Dendritic cell treated with granulocyte-macrophage colony-stimulating factor and Interleukin-4, amounts not matched to agents 40 ng/mL and 50 ng/mL, for 4 days (primary cell): ENCODE measurements at regions not wholly inside any gene's neighbourhood (a gene's known extent, or its start where the extent isn't known, plus 50 kb on each side); places are given as distances from the start of the nearest gene placed in this dataset.

Experiments
- H3K27ac Mint-ChIP-seq: one replicate; pipeline ENCODE4 v1.8.0; 2022; ENCODE audit warnings: mild to moderate bottlenecking, mixed read lengths
- H3K27me3 Mint-ChIP-seq: one replicate; pipeline ENCODE4 v1.8.0; 2022; ENCODE audit warnings: mild to moderate bottlenecking, mixed read lengths
- H3K36me3 Mint-ChIP-seq: one replicate; pipeline ENCODE4 v1.8.0; 2022; ENCODE audit warnings: low read depth, mixed read lengths
- H3K4me1 Mint-ChIP-seq: one replicate; pipeline ENCODE4 v1.8.0; 2022; ENCODE audit warnings: low read depth, mixed read lengths
- H3K4me3 Mint-ChIP-seq: one replicate; pipeline ENCODE4 v1.8.0; 2022; ENCODE audit warnings: mild to moderate bottlenecking, moderate library complexity, mixed read lengths
- H3K9me3 Mint-ChIP-seq: one replicate; pipeline ENCODE4 v1.8.0; 2022; ENCODE audit warnings: mixed read lengths
- intact Hi-C: fragments of 100-400 bp; cut with micrococcal nuclease; formaldehyde crosslinking; loops from one replicate; pipeline ENCODE4 v1.15.0; 2022

DNA sequence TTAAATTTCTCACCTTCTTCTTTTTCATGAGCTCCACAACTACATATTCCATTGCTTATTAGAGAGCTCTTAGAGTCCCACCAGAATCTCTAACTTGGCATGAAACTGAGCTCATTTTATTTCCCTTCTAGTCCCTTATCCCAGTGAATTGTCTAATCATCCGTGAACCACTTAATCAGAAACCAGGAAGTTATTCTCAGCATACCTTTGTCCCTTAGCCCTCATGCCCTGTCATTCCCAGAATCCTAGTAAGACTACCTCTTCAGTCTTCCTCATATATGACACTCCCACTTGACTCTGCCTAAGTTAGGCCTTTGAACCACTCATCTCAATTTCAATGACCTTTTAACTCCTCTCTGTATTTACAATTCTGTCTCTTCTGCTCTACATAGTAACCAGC, 93.0 kb upstream of the PAPPA start:
- no peaks in the 10 kb centered on the region for H3K27me3 Mint-ChIP-seq
- no peaks in the 10 kb centered on the region for H3K4me1 Mint-ChIP-seq
- intact Hi-C loops, result no loop called here
- peaks cover 26% of the 10 kb centered on the region for H3K9me3 Mint-ChIP-seq
- no peak overlapping the region for H3K4me3 Mint-ChIP-seq
- H3K36me3 Mint-ChIP-seq, result no peaks in the 10 kb centered on the region
- no peak overlapping the region for H3K27ac Mint-ChIP-seq

DNA sequence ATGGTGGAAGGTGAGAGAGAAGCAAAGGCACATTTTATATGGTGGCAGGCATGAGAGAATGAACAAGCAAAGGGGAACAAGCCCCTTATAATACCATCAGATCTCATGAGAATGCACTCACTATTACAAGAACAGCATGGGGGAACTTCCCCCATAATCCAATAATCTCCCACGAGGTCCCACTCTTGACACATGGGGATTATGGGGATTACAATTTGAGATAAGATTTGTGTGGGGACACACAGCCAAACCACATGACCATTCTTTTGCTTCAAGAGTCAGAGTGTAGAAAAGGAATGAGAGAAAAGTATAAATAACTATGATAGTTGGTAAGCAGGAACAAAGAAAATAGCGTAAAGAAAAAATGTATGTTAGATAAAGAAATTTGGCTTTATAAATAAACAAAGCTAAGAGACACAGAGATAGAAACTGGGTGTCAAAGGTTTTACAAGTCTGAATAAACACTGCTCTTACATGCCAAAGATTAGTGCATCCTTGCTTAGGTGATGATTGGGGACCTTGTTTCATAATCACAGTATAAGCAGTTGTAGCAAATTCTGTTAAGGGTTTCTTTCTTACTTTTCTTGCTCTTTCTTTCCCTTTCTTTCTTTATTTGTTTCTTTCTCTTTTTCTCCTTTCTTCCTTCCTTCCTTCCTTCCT, 91.9 kb upstream of the PAPPA start:
- H3K27ac Mint-ChIP-seq, result no peak overlapping the region
- no peak overlapping the region for H3K4me3 Mint-ChIP-seq
- no peaks in the 10 kb centered on the region for H3K4me1 Mint-ChIP-seq
- no peaks in the 10 kb centered on the region for H3K36me3 Mint-ChIP-seq
- intact Hi-C loops, result no loop called here
- peaks cover 26% of the 10 kb centered on the region for H3K9me3 Mint-ChIP-seq
- H3K27me3 Mint-ChIP-seq, result no peaks in the 10 kb centered on the region

DNA sequence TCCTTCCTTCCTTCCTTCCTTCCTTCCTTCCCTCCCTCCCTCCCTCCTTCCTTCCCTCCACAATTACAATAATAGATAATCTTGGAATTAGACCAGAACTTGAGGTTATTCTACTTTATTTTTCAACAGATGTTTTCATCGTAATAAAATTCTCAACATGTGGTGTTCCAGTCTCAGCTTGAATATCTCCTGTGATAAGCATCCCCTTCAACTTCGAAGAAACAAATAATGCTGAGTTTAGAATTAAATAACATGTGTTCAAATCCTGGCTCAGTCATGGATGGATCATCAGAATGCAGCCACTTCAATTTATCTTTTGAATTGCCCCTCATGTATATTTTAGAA, 91.4 kb upstream of the PAPPA start:
- Mint-ChIP-seq H3K9me3 (peaks cover 26% of the 10 kb centered on the region), H3K27me3 (no peaks in the 10 kb centered on the region), H3K4me1 (no peaks in the 10 kb centered on the region), H3K36me3 (no peaks in the 10 kb centered on the region), H3K27ac (no peak overlapping the region), H3K4me3 (no peak overlapping the region)
- intact Hi-C loops, result no loop called here

DNA sequence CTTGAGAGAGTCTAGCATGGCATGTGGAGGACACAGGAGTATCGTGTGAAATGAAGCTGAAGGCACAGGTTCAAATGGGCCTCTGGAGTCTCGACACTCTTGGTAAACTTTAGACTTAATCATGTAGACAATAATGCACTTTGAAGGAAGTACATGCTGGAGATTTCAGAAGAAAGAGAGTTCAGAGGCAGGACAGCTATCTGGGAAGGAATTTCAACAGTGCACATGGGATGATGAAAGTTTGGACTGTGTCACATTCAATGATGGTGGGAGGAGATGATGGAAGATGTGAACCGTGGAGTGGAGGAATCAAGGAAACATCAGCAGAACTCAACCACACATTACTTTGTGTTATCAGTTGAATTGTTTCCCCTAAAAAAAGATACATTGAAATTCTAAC, 88.6 kb upstream of the PAPPA start:
- no peaks in the 10 kb centered on the region for H3K36me3 Mint-ChIP-seq
- intact Hi-C loops, result no loop called here
- H3K4me3 Mint-ChIP-seq, result no peak overlapping the region
- peaks cover 17% of the 10 kb centered on the region for H3K9me3 Mint-ChIP-seq
- no peak overlapping the region for H3K27ac Mint-ChIP-seq
- no peaks in the 10 kb centered on the region for H3K4me1 Mint-ChIP-seq
- H3K27me3 Mint-ChIP-seq, result no peaks in the 10 kb centered on the region

DNA sequence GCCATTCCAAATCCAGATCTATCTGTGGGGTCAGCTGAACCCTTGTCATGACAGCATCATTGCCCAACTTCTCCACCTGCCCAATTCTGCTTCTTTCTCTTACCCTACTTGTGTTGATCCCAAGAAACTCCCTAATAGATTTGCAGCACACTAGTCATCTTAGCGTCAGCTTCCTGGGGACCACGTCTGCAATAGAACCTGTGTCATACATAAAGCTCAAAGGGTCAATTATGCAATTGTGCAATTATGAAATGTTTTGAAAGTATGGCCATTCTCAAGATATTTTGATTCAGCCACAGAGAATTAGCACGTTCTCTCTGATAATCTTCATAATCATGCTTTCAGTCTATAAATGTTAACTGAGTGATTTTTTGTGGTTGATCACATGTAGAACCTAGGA, 87.4 kb upstream of the PAPPA start:
- Mint-ChIP-seq H3K27me3 (no peaks in the 10 kb centered on the region), H3K36me3 (no peaks in the 10 kb centered on the region), H3K9me3 (peaks cover 8% of the 10 kb centered on the region), H3K4me1 (no peaks in the 10 kb centered on the region), H3K4me3 (no peak overlapping the region), H3K27ac (no peak overlapping the region)
- intact Hi-C loops, result no loop called here

DNA sequence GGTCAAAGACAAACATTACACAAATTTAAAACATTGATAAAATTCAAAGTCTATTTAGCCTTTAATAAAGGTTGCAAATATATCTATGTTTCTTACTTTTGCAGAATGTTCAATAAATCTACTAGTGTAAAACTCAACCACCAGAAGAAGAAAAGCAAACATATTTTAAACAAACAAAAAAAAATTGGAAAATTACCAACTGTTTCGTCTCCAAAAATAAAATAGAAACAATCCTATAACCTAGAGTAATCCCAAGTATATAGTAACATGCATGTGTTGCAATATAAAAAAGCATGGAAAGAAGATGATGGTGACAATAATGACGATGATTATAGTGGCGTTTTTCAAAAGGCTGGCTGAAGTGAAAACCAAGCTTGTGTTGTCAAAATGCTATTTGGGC, 86.0 kb upstream of the PAPPA start:
- Mint-ChIP-seq H3K27ac (no peak overlapping the region), H3K36me3 (no peaks in the 10 kb centered on the region), H3K27me3 (no peaks in the 10 kb centered on the region), H3K4me3 (no peak overlapping the region), H3K4me1 (no peaks in the 10 kb centered on the region), H3K9me3 (no peaks in the 10 kb centered on the region)
- intact Hi-C loops, result no loop called here

DNA sequence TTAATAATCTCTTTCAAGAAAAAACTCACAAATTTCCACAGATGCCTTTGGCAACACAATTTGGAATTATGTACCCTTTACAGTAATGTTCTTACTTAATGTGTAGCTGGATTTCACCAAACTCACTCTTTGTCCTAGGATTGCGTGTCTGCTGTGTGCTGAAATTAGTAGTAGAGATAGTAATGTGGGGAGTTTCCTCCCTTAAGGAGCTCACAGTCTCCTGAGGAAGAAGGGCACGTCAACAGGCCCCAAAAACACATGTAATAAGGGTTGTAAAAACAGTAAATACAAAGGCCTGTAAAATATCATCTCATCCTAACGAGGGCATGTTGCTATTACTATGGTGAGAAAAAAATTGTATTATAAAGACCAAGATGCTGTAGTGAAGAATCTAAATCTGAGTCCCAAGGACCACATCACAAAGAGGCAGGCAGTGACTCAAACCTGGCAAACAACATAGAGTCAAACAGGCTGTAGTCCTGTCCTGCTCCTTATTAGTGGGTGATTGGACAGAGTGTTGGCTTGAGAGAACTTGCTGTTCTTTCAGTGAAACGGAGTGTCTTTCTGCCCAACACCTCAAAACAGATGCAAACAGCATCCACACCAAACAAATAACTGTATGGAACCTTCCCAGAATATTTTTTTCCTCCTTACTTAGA, 83.2 kb upstream of the PAPPA start:
- Mint-ChIP-seq H3K36me3 (no peaks in the 10 kb centered on the region), H3K27me3 (no peaks in the 10 kb centered on the region), H3K9me3 (no peaks in the 10 kb centered on the region), H3K27ac (no peak overlapping the region), H3K4me3 (no peak overlapping the region), H3K4me1 (no peaks in the 10 kb centered on the region)
- intact Hi-C loops, result no loop called here

DNA sequence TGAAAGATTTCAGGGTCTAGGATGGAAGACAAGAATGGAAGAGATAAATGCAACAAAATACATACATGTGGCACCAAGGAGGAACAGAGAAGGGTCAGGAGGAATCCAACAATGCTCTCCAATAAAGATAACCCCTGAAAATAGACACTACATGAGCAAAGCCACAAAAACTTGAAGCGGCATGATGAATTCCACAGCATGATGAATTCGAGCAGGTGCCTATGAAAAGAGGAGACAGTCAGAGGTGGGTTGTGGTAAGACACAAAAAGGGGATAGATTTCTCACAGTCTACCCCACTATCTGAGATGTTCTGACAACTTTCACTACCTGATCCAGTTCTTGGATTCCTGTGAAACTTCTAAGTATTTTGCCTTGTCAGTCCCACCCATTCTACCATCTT, 81.5 kb upstream of the PAPPA start:
- no peaks in the 10 kb centered on the region for H3K36me3 Mint-ChIP-seq
- intact Hi-C loops, result no loop called here
- H3K27me3 Mint-ChIP-seq, result no peaks in the 10 kb centered on the region
- no peak overlapping the region for H3K4me3 Mint-ChIP-seq
- H3K4me1 Mint-ChIP-seq, result no peaks in the 10 kb centered on the region
- no peaks in the 10 kb centered on the region for H3K9me3 Mint-ChIP-seq
- no peak overlapping the region for H3K27ac Mint-ChIP-seq

DNA sequence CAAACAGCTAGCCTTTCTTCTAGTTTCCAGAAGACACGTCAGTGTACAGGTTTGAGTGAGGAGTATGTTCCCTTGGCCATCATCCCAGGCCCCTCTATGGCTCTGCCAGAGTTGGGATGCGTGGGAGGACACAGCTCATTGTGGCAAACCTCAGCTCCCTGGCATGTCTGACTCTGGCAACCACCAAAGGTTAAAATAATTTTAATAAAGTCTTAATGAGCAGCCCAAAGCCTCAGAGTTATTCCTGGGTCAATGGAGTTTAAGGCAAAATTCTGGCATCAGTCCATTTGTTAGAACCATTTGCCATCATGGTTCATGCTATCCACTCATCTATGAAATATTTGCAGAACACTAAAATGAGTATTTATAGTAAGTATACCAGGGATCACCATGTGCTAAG, 79.8 kb upstream of the PAPPA start:
- no peak overlapping the region for H3K27ac Mint-ChIP-seq
- H3K27me3 Mint-ChIP-seq, result no peaks in the 10 kb centered on the region
- H3K36me3 Mint-ChIP-seq, result no peaks in the 10 kb centered on the region
- H3K9me3 Mint-ChIP-seq, result no peaks in the 10 kb centered on the region
- intact Hi-C loops, result no loop called here
- no peak overlapping the region for H3K4me3 Mint-ChIP-seq
- H3K4me1 Mint-ChIP-seq, result no peaks in the 10 kb centered on the region

DNA sequence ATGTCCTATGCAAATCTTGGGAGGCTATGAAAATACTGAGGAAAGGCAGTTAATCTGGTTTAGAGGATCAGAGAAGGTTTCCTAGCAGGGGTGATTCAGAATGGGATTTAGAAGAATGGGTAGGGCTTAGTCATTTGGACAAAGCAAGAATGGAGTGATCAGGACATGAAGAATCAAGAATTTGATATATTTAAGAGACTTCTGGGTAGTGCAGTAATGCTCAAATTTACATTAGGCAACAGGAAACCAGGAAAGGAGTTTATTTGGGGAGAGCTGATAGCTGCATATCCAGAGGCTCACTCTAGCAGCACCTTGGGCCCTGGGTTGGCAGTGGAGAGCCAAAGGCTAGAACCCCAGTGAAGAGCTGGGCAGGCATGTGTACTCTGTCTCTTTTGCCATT, 78.9 kb upstream of the PAPPA start:
- H3K36me3 Mint-ChIP-seq, result no peaks in the 10 kb centered on the region
- intact Hi-C loops, result no loop called here
- H3K4me1 Mint-ChIP-seq, result no peaks in the 10 kb centered on the region
- no peaks in the 10 kb centered on the region for H3K9me3 Mint-ChIP-seq
- H3K4me3 Mint-ChIP-seq, result no peak overlapping the region
- no peak overlapping the region for H3K27ac Mint-ChIP-seq
- no peaks in the 10 kb centered on the region for H3K27me3 Mint-ChIP-seq

DNA sequence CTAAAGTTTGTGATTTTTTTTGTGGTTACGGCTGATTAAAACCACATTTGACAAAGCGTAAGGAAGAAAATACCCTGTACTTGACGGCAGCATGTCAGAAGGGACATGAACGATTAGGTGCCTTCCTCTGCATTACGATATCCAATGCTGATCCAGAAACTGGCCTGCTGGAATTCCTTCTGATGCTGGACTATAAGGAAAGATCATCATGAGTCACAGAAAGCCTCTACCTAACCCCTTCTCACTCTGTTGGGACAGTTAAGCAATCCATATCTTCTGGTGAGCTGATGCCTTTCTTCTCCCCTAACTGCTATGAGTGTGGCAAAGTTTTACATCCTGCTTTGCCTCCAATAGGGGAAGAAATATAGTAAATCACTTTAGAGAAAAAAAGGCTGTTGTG, 78.4 kb upstream of the PAPPA start:
- no peaks in the 10 kb centered on the region for H3K9me3 Mint-ChIP-seq
- no peaks in the 10 kb centered on the region for H3K27me3 Mint-ChIP-seq
- intact Hi-C loops, result no loop called here
- no peak overlapping the region for H3K27ac Mint-ChIP-seq
- no peak overlapping the region for H3K4me3 Mint-ChIP-seq
- H3K36me3 Mint-ChIP-seq, result no peaks in the 10 kb centered on the region
- no peaks in the 10 kb centered on the region for H3K4me1 Mint-ChIP-seq

DNA sequence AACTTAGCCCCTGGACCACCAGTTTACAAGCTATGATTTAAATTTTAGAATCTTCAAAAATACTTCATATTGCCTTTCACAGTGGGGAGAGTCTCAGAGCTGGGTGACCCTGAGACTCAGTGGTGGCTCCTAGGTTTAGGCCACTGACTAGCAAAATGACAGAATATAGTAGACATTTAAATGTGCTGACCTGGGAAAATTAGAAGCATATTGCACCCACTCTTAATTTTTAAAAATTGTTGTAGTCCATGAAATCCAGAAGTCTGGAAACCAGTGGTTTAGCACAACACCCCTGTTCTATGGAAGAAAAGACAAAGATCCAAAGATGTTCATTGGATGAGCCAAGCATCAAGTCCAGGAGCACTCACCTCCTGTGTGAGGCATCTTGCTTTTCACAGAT, 75.0 kb upstream of the PAPPA start:
- H3K9me3 Mint-ChIP-seq, result no peaks in the 10 kb centered on the region
- no peaks in the 10 kb centered on the region for H3K27me3 Mint-ChIP-seq
- H3K4me1 Mint-ChIP-seq, result no peaks in the 10 kb centered on the region
- no peak overlapping the region for H3K4me3 Mint-ChIP-seq
- no peaks in the 10 kb centered on the region for H3K36me3 Mint-ChIP-seq
- intact Hi-C loops, result no loop called here
- no peak overlapping the region for H3K27ac Mint-ChIP-seq

DNA sequence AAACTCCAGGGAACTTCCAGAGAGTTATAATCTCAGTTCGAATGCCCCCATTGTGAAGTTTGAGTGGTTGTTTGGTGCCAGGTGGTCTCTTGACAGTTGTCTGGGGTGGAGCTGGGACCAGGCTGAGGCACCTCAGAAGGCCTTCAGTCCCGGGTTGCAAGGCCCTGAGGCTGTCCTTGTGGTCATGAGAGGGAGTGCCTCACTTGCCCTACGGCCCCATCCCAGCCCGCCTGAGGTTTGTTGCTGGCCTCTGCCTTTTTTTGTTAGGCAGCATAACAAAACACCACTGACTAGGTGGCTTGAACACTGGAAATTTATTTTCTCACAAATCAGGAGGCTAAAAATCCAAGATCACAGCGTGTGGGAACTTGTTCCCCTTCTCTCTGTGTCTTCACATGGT, 73.0 kb upstream of the PAPPA start:
- H3K4me3 Mint-ChIP-seq, result no peak overlapping the region
- intact Hi-C loops, result no loop called here
- H3K9me3 Mint-ChIP-seq, result no peaks in the 10 kb centered on the region
- no peaks in the 10 kb centered on the region for H3K4me1 Mint-ChIP-seq
- no peaks in the 10 kb centered on the region for H3K36me3 Mint-ChIP-seq
- no peaks in the 10 kb centered on the region for H3K27me3 Mint-ChIP-seq
- no peak overlapping the region for H3K27ac Mint-ChIP-seq

DNA sequence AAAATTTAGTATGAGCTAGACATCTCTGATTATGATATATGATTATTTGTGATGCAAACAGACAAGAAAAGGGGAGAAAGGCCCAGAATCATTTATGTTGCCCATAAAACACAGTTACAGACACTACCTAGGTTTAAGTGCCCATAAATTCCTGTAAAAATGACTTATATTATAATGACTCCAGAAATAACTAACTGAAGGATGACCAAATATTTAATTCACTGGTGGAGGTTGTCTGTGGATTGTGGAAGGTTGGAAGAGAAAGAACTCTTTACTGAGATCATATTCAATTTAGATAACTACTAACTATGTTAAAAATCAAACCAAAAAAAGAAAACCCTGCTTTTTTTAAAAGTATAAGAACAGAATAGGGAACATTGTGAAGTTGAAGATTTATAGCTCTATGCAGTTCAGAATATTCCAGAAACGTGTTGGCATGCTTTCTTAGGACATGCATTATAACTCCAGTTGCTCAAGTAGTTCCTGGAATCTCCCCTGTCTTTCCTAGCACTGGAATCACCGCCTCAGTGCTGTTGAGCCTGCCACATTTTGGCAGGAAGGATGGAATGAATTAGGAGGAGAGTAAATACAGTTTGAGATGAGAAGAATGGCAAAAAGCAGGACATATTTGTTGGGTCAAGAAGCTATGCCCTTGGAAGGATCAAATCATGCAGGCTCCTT, 72.0 kb upstream of the PAPPA start:
- Mint-ChIP-seq H3K9me3 (no peaks in the 10 kb centered on the region), H3K36me3 (no peaks in the 10 kb centered on the region), H3K27me3 (no peaks in the 10 kb centered on the region), H3K4me3 (no peak overlapping the region), H3K4me1 (no peaks in the 10 kb centered on the region), H3K27ac (no peak overlapping the region)
- intact Hi-C loops, result no loop called here

DNA sequence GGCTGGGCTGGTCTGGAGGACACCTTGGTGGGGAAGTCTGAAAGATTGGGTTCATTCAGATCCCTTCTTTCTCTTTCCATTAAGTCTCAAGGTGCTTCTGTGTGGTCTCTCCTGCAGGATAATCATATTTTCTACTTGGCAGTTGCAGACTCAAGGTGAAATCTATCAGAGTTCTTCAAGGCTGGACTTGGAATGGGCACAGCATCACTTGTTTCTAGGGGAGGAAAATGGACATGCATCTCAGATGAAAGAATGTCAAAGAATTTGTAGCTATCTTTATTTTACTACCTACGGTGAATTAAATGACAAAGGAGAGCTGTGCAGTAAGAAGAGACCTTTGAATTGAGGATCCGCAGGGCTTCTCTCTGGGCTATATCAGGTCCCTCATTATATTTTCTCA, 69.8 kb upstream of the PAPPA start:
- H3K4me3 Mint-ChIP-seq, result no peak overlapping the region
- H3K4me1 Mint-ChIP-seq, result no peaks in the 10 kb centered on the region
- no peaks in the 10 kb centered on the region for H3K36me3 Mint-ChIP-seq
- no peak overlapping the region for H3K27ac Mint-ChIP-seq
- H3K9me3 Mint-ChIP-seq, result no peaks in the 10 kb centered on the region
- intact Hi-C loops, result no loop called here
- no peaks in the 10 kb centered on the region for H3K27me3 Mint-ChIP-seq
